ENCODE measurements at regions not wholly inside any gene's neighbourhood (a gene's known extent, or its start where the extent isn't known, plus 50 kb on each side); places are given as distances from the start of the nearest gene placed in this dataset.

GRCh38 chr3:102599819-102600576 lies 165.2 kb downstream of the ZPLD1 start:
- DNase-seq (ENCODE audit: low spot score), result no peak

- no peak for DNase-seq (ENCODE audit: low spot score)
Observed at GRCh38 chr3:102605153-102605552, 170.3 kb downstream of the ZPLD1 start.

GRCh38 chr3:102608875-102609274 lies 174.1 kb downstream of the ZPLD1 start:
- DNase-seq (ENCODE audit: low spot score), result no peak

GRCh38 chr3:102614021-102614569 lies 179.3 kb downstream of the ZPLD1 start:
- no peak for DNase-seq (ENCODE audit: low spot score)

GRCh38 chr3:102614585-102614984 lies 179.8 kb downstream of the ZPLD1 start:
- DNase-seq (ENCODE audit: low spot score), result no peak

- DNase-seq (ENCODE audit: low spot score), result no peak
Observed at GRCh38 chr3:102617381-102617780, 182.6 kb downstream of the ZPLD1 start.

GRCh38 chr3:102619361-102619760 lies 184.5 kb downstream of the ZPLD1 start:
- DNase-seq (ENCODE audit: low spot score), result no peak

GRCh38 chr3:102629943-102630342 lies 195.1 kb downstream of the ZPLD1 start:
- no peak for DNase-seq (ENCODE audit: low spot score)

GRCh38 chr3:102630531-102630930 lies 195.7 kb downstream of the ZPLD1 start:
- DNase-seq (ENCODE audit: low spot score), result no peak

- DNase-seq (ENCODE audit: low spot score), result no peak
Observed at GRCh38 chr3:102643546-102643945, 208.7 kb downstream of the ZPLD1 start.

- no peak for DNase-seq (ENCODE audit: low spot score)
Observed at GRCh38 chr3:102646557-102646956, 211.7 kb downstream of the ZPLD1 start.

GRCh38 chr3:102660653-102661052 lies 225.8 kb downstream of the ZPLD1 start:
- DNase-seq (ENCODE audit: low spot score), result no peak

- no peak for DNase-seq (ENCODE audit: low spot score)
Observed at GRCh38 chr3:102661707-102662497, 227.1 kb downstream of the ZPLD1 start.

GRCh38 chr3:102662498-102662772 lies 227.6 kb downstream of the ZPLD1 start:
- no peak for DNase-seq (ENCODE audit: low spot score)

- no peak for DNase-seq (ENCODE audit: low spot score)
Observed at GRCh38 chr3:102664126-102664525, 229.3 kb downstream of the ZPLD1 start.

- no peak for DNase-seq (ENCODE audit: low spot score)
Observed at GRCh38 chr3:102665183-102665582, 230.4 kb downstream of the ZPLD1 start.

- no peak for DNase-seq (ENCODE audit: low spot score)
Observed at GRCh38 chr3:102668247-102668646, 233.4 kb downstream of the ZPLD1 start.

GRCh38 chr3:102670986-102671385 lies 236.2 kb downstream of the ZPLD1 start:
- no peak for DNase-seq (ENCODE audit: low spot score)

GRCh38 chr3:102672305-102672704 lies 237.5 kb downstream of the ZPLD1 start:
- no peak for DNase-seq (ENCODE audit: low spot score)

GRCh38 chr3:102673271-102674115 lies 238.7 kb downstream of the ZPLD1 start:
- peak; percentile 47 for DNase-seq (ENCODE audit: low spot score)

GRCh38 chr3:102674284-102674683 lies 239.5 kb downstream of the ZPLD1 start:
- DNase-seq (ENCODE audit: low spot score), result no peak

GRCh38 chr3:102676424-102676823 lies 241.6 kb downstream of the ZPLD1 start:
- no peak for DNase-seq (ENCODE audit: low spot score)
